Endothelial cell of umbilical vein (primary cell): ENCODE measurements at regions not wholly inside any gene's neighbourhood (a gene's known extent, or its start where the extent isn't known, plus 50 kb on each side); places are given as distances from the start of the nearest gene placed in this dataset.

ENCODE experiments used
- BruUV-seq: library from RNA; stranded (reverse); fragments of 400-500 nt; replicated peaks from 2 replicates; lab custom pipeline; 2021; lab: Mats Ljungman, UMichigan
- CTCF ChIA-PET: fragments of 300-600, 350-600 bp; sonication (Branson Sonifier 250); formaldehyde crosslinking; loops from one replicate; lab custom pipeline; 2021; ENCODE audit warnings: antibody characterized with exemption, inconsistent platforms; lab: Charles Lee
- POLR2A ChIA-PET: fragments of 300-600, 350-600 bp; sonication (Branson Sonifier 250); formaldehyde crosslinking; loops from one replicate; lab custom pipeline; 2021; ENCODE audit warnings: antibody characterized with exemption, inconsistent platforms; lab: Charles Lee
- DNase-seq: peaks from one replicate; pipeline ENCODE4 v3.0.0-alpha.2; 2011; ENCODE audit warnings: low read depth, low spot score
- FAIRE-seq: peaks from 2 replicates; lab custom pipeline; 2011; peaks lifted over from hg19 to GRCh38; lab: Jason Lieb, UNC
- H2AFZ ChIP-seq: 2 replicates; pipeline ENCODE4 v1.6.0; 2012; ENCODE audit warnings: low read depth, low read length, control low read depth, inconsistent platforms
- H3K27ac ChIP-seq: 2 replicates; pipeline ENCODE4 v1.5.1; 2011; ENCODE audit warnings: low read depth, mild to moderate bottlenecking, control low read depth, low read length, moderate library complexity; ENCODE audit not compliant: insufficient read depth
- H3K27me3 ChIP-seq, 2 experiments: 2 replicates each; pipeline versions ENCODE4 v1.6.0 to v1.6.1; 2011; ENCODE audit warnings: low read length in 2 of 2, mixed read lengths in 1 of 2; ENCODE audit not compliant: control insufficient read depth in 2 of 2, insufficient read depth in 2 of 2
- H3K36me3 ChIP-seq, 2 experiments: 2 replicates in 1 of 2; 3 replicates in 1 of 2; pipeline ENCODE4 v1.5.1; 2011; ENCODE audit warnings: low read length in 2 of 2, mild to moderate bottlenecking in 1 of 2, moderate library complexity in 1 of 2; ENCODE audit not compliant: control insufficient read depth in 2 of 2, insufficient read depth in 2 of 2; ENCODE audit errors: extremely low read depth in 1 of 2
- H3K4me1 ChIP-seq: 3 replicates; pipeline ENCODE4 v1.5.1; 2011; ENCODE audit warnings: mild to moderate bottlenecking, low read length; ENCODE audit not compliant: control insufficient read depth, insufficient read depth; ENCODE audit errors: extremely low read depth
- H3K4me2 ChIP-seq: 2 replicates; pipeline ENCODE4 v1.6.1; 2011; ENCODE audit warnings: low read length, control low read depth, mixed read lengths; ENCODE audit not compliant: insufficient read depth
- H3K4me3 ChIP-seq, 3 experiments: fragments of 200-600 bp in 1 of 3; sonication (generic), shearing (Covaris generic) in 1 of 3; replicated peaks in 1 of 3; 2 replicates each; pipeline ENCODE4 v1.5.1; 2011 to 2016; ENCODE audit warnings: control low read depth in 3 of 3, low read length in 3 of 3, mild to moderate bottlenecking in 2 of 3, inconsistent platforms in 1 of 3, low read depth in 1 of 3, moderate library complexity in 1 of 3; ENCODE audit not compliant: insufficient read depth in 1 of 3
- H3K79me2 ChIP-seq: 2 replicates; pipeline ENCODE4 v1.6.0; 2012; ENCODE audit warnings: low read length, inconsistent platforms; ENCODE audit not compliant: control insufficient read depth, insufficient read depth
- H3K9ac ChIP-seq: replicated peaks from 2 replicates; pipeline ENCODE3; 2011; ENCODE audit warnings: low read length, control low read depth; ENCODE audit not compliant: insufficient read depth; ENCODE audit errors: extremely low read depth
- H3K9me1 ChIP-seq: replicated peaks from 3 replicates; pipeline ENCODE4 v1.6.0; 2011; ENCODE audit warnings: mild to moderate bottlenecking, low read length; ENCODE audit not compliant: control insufficient read depth, insufficient read depth; ENCODE audit errors: extremely low read depth
- H3K9me3 ChIP-seq: replicated peaks from 2 replicates; pipeline ENCODE4 v1.5.1; 2012; ENCODE audit warnings: low read length, inconsistent platforms; ENCODE audit not compliant: control insufficient read depth, insufficient read depth
- H4K20me1 ChIP-seq: replicated peaks from 2 replicates; pipeline ENCODE3; 2011; ENCODE audit warnings: mild to moderate bottlenecking, low read length; ENCODE audit not compliant: control insufficient read depth, insufficient read depth; ENCODE audit errors: extremely low read depth
- CTCF ChIP-seq, 2 donors: IDR thresholded peaks; 1 replicate in 1 of 2; 2 replicates in 1 of 2; pipeline ENCODE4 v1.5.1; 2011; ENCODE audit warnings: low read length in 2 of 2, mild to moderate bottlenecking in 2 of 2, moderate library complexity in 2 of 2, control low read depth in 1 of 2, inconsistent platforms in 1 of 2, low read depth in 1 of 2; ENCODE audit not compliant: insufficient read depth in 1 of 2; ENCODE audit errors: extremely low read depth in 1 of 2
- EZH2 ChIP-seq: IDR thresholded peaks from 2 replicates; pipeline ENCODE4 v1.6.1; 2012; ENCODE audit warnings: borderline replicate concordance, low read depth, mild to moderate bottlenecking, moderate library complexity, low read length, inconsistent platforms; ENCODE audit not compliant: severe bottlenecking
- FOS ChIP-seq: IDR thresholded peaks from 2 replicates; pipeline ENCODE4 v1.6.1; 2011; ENCODE audit warnings: mild to moderate bottlenecking, low read length, moderate library complexity, borderline replicate concordance; ENCODE audit not compliant: insufficient read depth
- GATA2 ChIP-seq: IDR thresholded peaks from 2 replicates; pipeline ENCODE4 v1.7.0; 2011; ENCODE audit warnings: low read depth, mild to moderate bottlenecking, moderate library complexity, mixed read lengths, low read length; ENCODE audit not compliant: insufficient read length, insufficient read depth
- JUN ChIP-seq: IDR thresholded peaks from 2 replicates; pipeline ENCODE4 v1.6.1; 2011; ENCODE audit warnings: borderline replicate concordance, low read depth; ENCODE audit not compliant: insufficient read length, insufficient read depth
- MAX ChIP-seq: IDR thresholded peaks from 2 replicates; pipeline ENCODE4 v1.6.1; 2011; ENCODE audit not compliant: insufficient read depth, insufficient read length
- MYC ChIP-seq: IDR thresholded peaks from one replicate; pipeline ENCODE4 v1.6.1; 2011; ENCODE audit warnings: mild to moderate bottlenecking, low read depth, low read length
- POLR2A ChIP-seq: IDR thresholded peaks from 2 replicates; pipeline ENCODE4 v1.6.1; 2012; ENCODE audit warnings: low read depth, mild to moderate bottlenecking, control low read depth, low read length
- POLR2AphosphoS5 ChIP-seq: IDR thresholded peaks from 2 replicates; pipeline ENCODE4 v1.6.1; 2012; ENCODE audit warnings: low read depth, mild to moderate bottlenecking, control low read depth, low read length, moderate library complexity; ENCODE audit not compliant: insufficient read depth
- dilution Hi-C: fragments of 300-500 bp; cut with MboI; formaldehyde crosslinking; loops from one replicate; pipeline ENCODE4 v1.15.0; 2019; ENCODE audit warnings: low sequenced_read_pairs; ENCODE audit not compliant: extremely low pct_ligation_motif_present
- intact Hi-C: fragments of 100-400 bp; cut with micrococcal nuclease; formaldehyde crosslinking; loops from one replicate; pipeline ENCODE4 v1.10.0; 2022

- no TSS peak for BruUV-seq
- intact Hi-C loops (no loop called here), dilution Hi-C loops (no loop called here)
- H3K9me3 ChIP-seq: no peaks in the 10 kb centered on the region
- H3K9ac ChIP-seq: no peak overlapping the region
- ChIA-PET CTCF (no interaction called here), POLR2A (no interaction called here)
- no peak overlapping the region for H2AFZ ChIP-seq
- TF ChIP-seq MYC: no peak
- no peak overlapping the region for H3K27ac ChIP-seq
- H3K36me3 ChIP-seq: no peaks in the 10 kb centered on the region
- no peaks in the 10 kb centered on the region for H3K27me3 ChIP-seq
- no peak overlapping the region for H3K4me3 ChIP-seq
- no peaks in the 10 kb centered on the region for H3K4me1 ChIP-seq
- no peak for DNase-seq
- no peak overlapping the region for H3K4me2 ChIP-seq
- H3K9me1 ChIP-seq: no peaks in the 10 kb centered on the region
- FAIRE-seq: no peak
- no peaks in the 10 kb centered on the region for H4K20me1 ChIP-seq
- H3K79me2 ChIP-seq: no peaks in the 10 kb centered on the region
Measured at GRCh38 chr11:39220501-39221230, 2238.8 kb downstream of the LRRC4C start.

GRCh38 chr11:39220069-39220468 lies 2239.4 kb downstream of the LRRC4C start:
- TF ChIP-seq JUN (no peak), POLR2AphosphoS5 (no peak), GATA2 (no peak), FOS (no peak), EZH2 (no peak), POLR2A (no peak), MYC (no peak), MAX (no peak), CTCF (IDR thresholded peaks at IDR 0.05; ENCODE audit: extremely low read depth in 1 of 2, insufficient read depth in 1 of 2, low read depth in 1 of 2, low read length in 2 of 2) (no peak)
- dilution Hi-C loops: no loop called here
- Histone ChIP-seq H3K4me1 (no peaks in the 10 kb centered on the region), H3K9ac (no peak overlapping the region), H3K9me1 (no peaks in the 10 kb centered on the region), H3K79me2 (no peaks in the 10 kb centered on the region), H3K4me3 (no peak overlapping the region), H4K20me1 (no peaks in the 10 kb centered on the region), H3K9me3 (no peaks in the 10 kb centered on the region), H3K36me3 (no peaks in the 10 kb centered on the region), H3K4me2 (no peak overlapping the region), H3K27me3 (no peaks in the 10 kb centered on the region), H3K27ac (no peak overlapping the region), H2AFZ (no peak overlapping the region)
- no TSS peak for BruUV-seq
- POLR2A ChIA-PET: no interaction called here
- CTCF ChIA-PET: no interaction called here
- intact Hi-C loops: no loop called here
- no peak for DNase-seq
- FAIRE-seq: no peak
